Activated B cell treated with CpG ODN at 0.5 μM for 24 hours (primary cell): ENCODE measurements at regions not wholly inside any gene's neighbourhood (a gene's known extent, or its start where the extent isn't known, plus 50 kb on each side); places are given as distances from the start of the nearest gene placed in this dataset.

Source experiments
- ATAC-seq: fragments of 200-7000 bp; cut with Tn5 transposase; one replicate; pipeline ENCODE4 v1.10.0; 2021; ENCODE audit warnings: low read depth, mild to moderate bottlenecking, moderate library complexity
- CTCF ChIA-PET: fragments of 350-600 bp; sonication (Branson Sonifier 250); formaldehyde crosslinking; loops from one replicate; lab custom pipeline; 2021; ENCODE audit warnings: antibody characterized with exemption; lab: Charles Lee
- POLR2A ChIA-PET: fragments of 350-600 bp; sonication (Branson Sonifier 250); formaldehyde crosslinking; loops from one replicate; lab custom pipeline; 2021; ENCODE audit warnings: antibody characterized with exemption; lab: Charles Lee
- DNase-seq: peaks from one replicate; pipeline ENCODE4 v3.0.0; 2022
- H3K27ac Mint-ChIP-seq: one replicate; pipeline ENCODE4 v1.8.0; 2020; ENCODE audit warnings: mixed read lengths
- H3K27me3 Mint-ChIP-seq: one replicate; pipeline ENCODE4 v1.8.0; 2021; ENCODE audit warnings: mixed read lengths
- H3K36me3 Mint-ChIP-seq: one replicate; pipeline ENCODE4 v1.8.0; 2021; ENCODE audit warnings: low read depth, mixed read lengths
- H3K4me1 Mint-ChIP-seq: one replicate; pipeline ENCODE4 v1.8.0; 2021; ENCODE audit warnings: mixed read lengths
- H3K4me3 Mint-ChIP-seq: one replicate; pipeline ENCODE4 v1.8.0; 2020; ENCODE audit warnings: mild to moderate bottlenecking, mixed read lengths
- H3K9me3 Mint-ChIP-seq: one replicate; pipeline ENCODE4 v1.8.0; 2020; ENCODE audit warnings: mixed read lengths
- intact Hi-C: fragments of 100-400 bp; cut with micrococcal nuclease; formaldehyde crosslinking; loops from one replicate; pipeline ENCODE4 v1.15.1; 2024
- TF ChIP-seq, protein P1 (sequence below): fragments of 200-600 bp; IDR thresholded peaks from one replicate; pipeline ENCODE4 v1.8.0; 2022; ENCODE audit warnings: antibody characterized with exemption, mild to moderate bottlenecking

GRCh38 chr18:61129001-61129400, 204.2 kb upstream of the CDH20 start:
- no peaks in the 10 kb centered on the region for H3K4me1 Mint-ChIP-seq
- POLR2A ChIA-PET = no interaction called here
- intact Hi-C loops = no loop called here
- H3K27me3 Mint-ChIP-seq = no peaks in the 10 kb centered on the region
- H3K4me3 Mint-ChIP-seq = no peak overlapping the region
- TF ChIP-seq, protein P1, sequence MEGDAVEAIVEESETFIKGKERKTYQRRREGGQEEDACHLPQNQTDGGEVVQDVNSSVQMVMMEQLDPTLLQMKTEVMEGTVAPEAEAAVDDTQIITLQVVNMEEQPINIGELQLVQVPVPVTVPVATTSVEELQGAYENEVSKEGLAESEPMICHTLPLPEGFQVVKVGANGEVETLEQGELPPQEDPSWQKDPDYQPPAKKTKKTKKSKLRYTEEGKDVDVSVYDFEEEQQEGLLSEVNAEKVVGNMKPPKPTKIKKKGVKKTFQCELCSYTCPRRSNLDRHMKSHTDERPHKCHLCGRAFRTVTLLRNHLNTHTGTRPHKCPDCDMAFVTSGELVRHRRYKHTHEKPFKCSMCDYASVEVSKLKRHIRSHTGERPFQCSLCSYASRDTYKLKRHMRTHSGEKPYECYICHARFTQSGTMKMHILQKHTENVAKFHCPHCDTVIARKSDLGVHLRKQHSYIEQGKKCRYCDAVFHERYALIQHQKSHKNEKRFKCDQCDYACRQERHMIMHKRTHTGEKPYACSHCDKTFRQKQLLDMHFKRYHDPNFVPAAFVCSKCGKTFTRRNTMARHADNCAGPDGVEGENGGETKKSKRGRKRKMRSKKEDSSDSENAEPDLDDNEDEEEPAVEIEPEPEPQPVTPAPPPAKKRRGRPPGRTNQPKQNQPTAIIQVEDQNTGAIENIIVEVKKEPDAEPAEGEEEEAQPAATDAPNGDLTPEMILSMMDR = no peak
- CTCF ChIA-PET = no interaction called here
- no peaks in the 10 kb centered on the region for H3K36me3 Mint-ChIP-seq
- H3K9me3 Mint-ChIP-seq = no peaks in the 10 kb centered on the region
- ATAC-seq = no peak
- DNase-seq = no peak
- H3K27ac Mint-ChIP-seq = no peak overlapping the region

DNA sequence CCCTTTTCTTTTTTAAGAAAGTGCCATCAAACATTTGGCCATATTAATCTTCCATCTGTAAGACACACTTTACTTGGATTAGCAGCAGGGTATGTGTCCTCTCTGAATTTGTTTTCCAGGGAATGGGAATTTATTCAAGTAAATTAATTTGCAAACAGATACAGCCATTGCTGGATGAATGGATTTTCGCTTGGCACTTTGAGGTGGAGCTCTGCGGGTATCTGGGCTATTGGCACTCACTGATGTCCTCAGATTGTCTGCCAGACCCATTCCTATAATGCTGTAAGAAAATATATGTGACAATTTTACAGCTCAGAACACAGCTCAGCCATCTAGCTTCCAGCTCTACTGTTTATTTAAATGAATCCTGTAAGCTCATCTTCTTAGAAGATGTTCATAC, 201.2 kb upstream of the CDH20 start:
- ATAC-seq = no peak
- Mint-ChIP-seq H3K4me3 (no peak overlapping the region), H3K9me3 (no peaks in the 10 kb centered on the region), H3K27ac (no peak overlapping the region), H3K4me1 (no peaks in the 10 kb centered on the region), H3K27me3 (no peaks in the 10 kb centered on the region), H3K36me3 (no peaks in the 10 kb centered on the region)
- intact Hi-C loops = no loop called here
- no peak for DNase-seq
- ChIA-PET CTCF (no interaction called here), POLR2A (no interaction called here)
- TF ChIP-seq, protein P1 = no peak

- ATAC-seq = no peak
- TF ChIP-seq, protein P1 = no peak
- intact Hi-C loops = no loop called here
- Mint-ChIP-seq H3K36me3 (no peaks in the 10 kb centered on the region), H3K9me3 (no peaks in the 10 kb centered on the region), H3K4me3 (no peak overlapping the region), H3K27me3 (no peaks in the 10 kb centered on the region), H3K27ac (no peak overlapping the region), H3K4me1 (no peaks in the 10 kb centered on the region)
- DNase-seq = no peak
- CTCF ChIA-PET = no interaction called here
- POLR2A ChIA-PET = no interaction called here
Observed at GRCh38 chr18:61133783-61134182, 199.4 kb upstream of the CDH20 start.

DNA sequence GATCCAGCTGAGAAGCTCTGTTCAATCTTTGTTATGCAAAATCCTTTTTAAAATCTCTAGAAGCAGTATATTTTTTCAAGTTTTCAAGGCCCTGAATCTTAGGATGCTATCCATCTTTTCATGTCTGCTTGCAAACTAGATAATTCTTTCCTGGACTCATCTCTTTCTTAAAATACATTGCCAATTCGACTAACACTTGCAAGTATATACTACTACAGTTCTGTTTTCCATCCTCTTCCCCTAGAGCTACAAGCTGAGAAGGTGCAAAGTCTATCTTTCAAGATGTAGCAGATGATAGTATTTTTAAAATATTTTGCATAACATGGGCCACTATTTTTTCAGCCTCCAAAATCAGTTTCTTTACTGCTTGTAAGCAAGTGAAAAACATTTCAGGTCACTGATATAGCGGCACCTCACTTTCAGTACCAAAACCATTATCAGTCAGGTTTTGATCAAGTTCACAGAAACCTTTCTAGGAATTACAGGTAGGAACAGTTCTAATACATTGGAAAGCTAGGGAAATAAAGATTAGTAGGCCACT, 196.4 kb upstream of the CDH20 start:
- no peak for ATAC-seq
- Mint-ChIP-seq H3K27me3 (no peaks in the 10 kb centered on the region), H3K4me1 (no peaks in the 10 kb centered on the region), H3K9me3 (no peaks in the 10 kb centered on the region), H3K36me3 (no peaks in the 10 kb centered on the region), H3K4me3 (no peak overlapping the region), H3K27ac (no peak overlapping the region)
- POLR2A ChIA-PET = no interaction called here
- DNase-seq = no peak
- CTCF ChIA-PET = no interaction called here
- intact Hi-C loops = no loop called here
- TF ChIP-seq, protein P1 = no peak

GRCh38 chr18:61141691-61142090, 191.5 kb upstream of the CDH20 start:
- DNase-seq (no peak), ATAC-seq (no peak)
- ChIA-PET POLR2A (no interaction called here), CTCF (no interaction called here)
- no peaks in the 10 kb centered on the region for H3K27me3 Mint-ChIP-seq
- intact Hi-C loops = no loop called here
- no peak overlapping the region for H3K4me3 Mint-ChIP-seq
- H3K36me3 Mint-ChIP-seq = no peaks in the 10 kb centered on the region
- no peaks in the 10 kb centered on the region for H3K4me1 Mint-ChIP-seq
- no peak overlapping the region for H3K27ac Mint-ChIP-seq
- no peaks in the 10 kb centered on the region for H3K9me3 Mint-ChIP-seq
- TF ChIP-seq, protein P1 = no peak
